HepG2 (cell line): ENCODE measurements at regions not wholly inside any gene's neighbourhood (a gene's known extent, or its start where the extent isn't known, plus 50 kb on each side); places are given as distances from the start of the nearest gene placed in this dataset.

Experiments
- ATAC-seq: fragments of 200-7000 bp; cut with Tn5 transposase; 3 replicates; pipeline ENCODE4 v1.9.1; 2020; ENCODE audit warnings: mild to moderate bottlenecking, moderate library complexity
- BruUV-seq: library from RNA; stranded (reverse); fragments of 400-500 nt; replicated peaks from 2 replicates; lab custom pipeline; 2021; lab: Mats Ljungman, UMichigan
- CTCF ChIA-PET: fragments of 300-600 bp; formaldehyde crosslinking; extraction: SDS; loops from one replicate; lab custom pipeline; 2021; ENCODE audit warnings: low total read pairs, inconsistent platforms, low intra/inter-chr PET ratio; lab: Yijun Ruan, JAX
- POLR2A ChIA-PET: fragments of 350-600 bp; sonication (Branson Sonifier 250); formaldehyde crosslinking; loops from one replicate; lab custom pipeline; 2020; ENCODE audit warnings: antibody characterized with exemption, inconsistent platforms; lab: Yijun Ruan, JAX
- DNase-seq: peaks from one replicate; pipeline ENCODE4 v3.0.0-alpha.2; 2015; ENCODE audit warnings: low spot score
- FAIRE-seq: peaks from 3 replicates; lab custom pipeline; 2011; peaks lifted over from hg19 to GRCh38; lab: Jason Lieb, UNC
- H2AFZ ChIP-seq: one replicate; pipeline ENCODE4 v1.6.1; 2011; ENCODE audit warnings: low read length, inconsistent platforms
- H3K27ac ChIP-seq: fragments of 300-600 bp; 3 replicates; pipeline ENCODE4 v1.8.0; 2011; ENCODE audit warnings: mixed run types, mild to moderate bottlenecking, mixed read lengths, low read length, inconsistent platforms; ENCODE audit not compliant: insufficient read depth; ENCODE audit errors: extremely low read length
- H3K27me3 ChIP-seq, 2 experiments: fragments of 200-600 bp in 1 of 2; 2 replicates in 1 of 2; 3 replicates in 1 of 2; pipeline versions ENCODE4 v1.6.0 to v1.8.0; 2011; ENCODE audit warnings: low read length in 2 of 2, mild to moderate bottlenecking in 2 of 2, moderate library complexity in 2 of 2, inconsistent platforms in 1 of 2; ENCODE audit not compliant: insufficient read depth in 2 of 2, control insufficient read depth in 1 of 2
- H3K36me3 ChIP-seq, 2 experiments: fragments of 200-600 bp in 1 of 2; replicated peaks in 1 of 2; 2 replicates in 1 of 2; 3 replicates in 1 of 2; pipeline versions ENCODE4 v1.5.1 to v1.8.0; 2011; ENCODE audit warnings: low read length in 2 of 2, inconsistent platforms in 1 of 2; ENCODE audit not compliant: insufficient read depth in 2 of 2, control insufficient read depth in 1 of 2
- H3K4me1 ChIP-seq: 2 replicates; pipeline ENCODE4 v1.5.1; 2012; ENCODE audit warnings: low read length, inconsistent platforms; ENCODE audit not compliant: insufficient read depth
- H3K4me2 ChIP-seq: 2 replicates; pipeline ENCODE4 v1.6.0; 2011; ENCODE audit warnings: low read depth, low read length, inconsistent platforms
- H3K4me3 ChIP-seq, 3 experiments: fragments of 200-600 bp in 1 of 3; sonication (generic), shearing (Covaris generic) in 1 of 3; replicated peaks in 1 of 3; 2 replicates each; pipeline ENCODE4 v1.5.1; 2011 to 2016; ENCODE audit warnings: low read length in 3 of 3, inconsistent platforms in 2 of 3, low read depth in 2 of 3, mild to moderate bottlenecking in 2 of 3, control low read depth in 1 of 3, mixed read lengths in 1 of 3; ENCODE audit not compliant: insufficient read depth in 1 of 3
- H3K79me2 ChIP-seq: one replicate; pipeline ENCODE4 v1.6.1; 2011; ENCODE audit warnings: low read length, inconsistent platforms; ENCODE audit not compliant: insufficient read depth
- H3K9ac ChIP-seq: 2 replicates; pipeline ENCODE4 v1.6.0; 2011; ENCODE audit warnings: mild to moderate bottlenecking, low read depth, low read length, inconsistent platforms; ENCODE audit not compliant: insufficient read depth
- H3K9me3 ChIP-seq: 2 replicates; pipeline ENCODE4 v1.5.1; 2012; ENCODE audit warnings: mild to moderate bottlenecking, low read length
- H4K20me1 ChIP-seq: 2 replicates; pipeline ENCODE4 v1.6.0; 2011; ENCODE audit warnings: inconsistent platforms, mild to moderate bottlenecking, low read length, moderate library complexity; ENCODE audit not compliant: insufficient read depth
- FOSL2 ChIP-seq: sonication (generic); formaldehyde crosslinking; IDR thresholded peaks from 2 replicates; pipeline ENCODE4 v1.4.0; 2020; ENCODE audit warnings: missing genetic modification reagents
- HMG20B ChIP-seq: conservative IDR thresholded peaks from 2 replicates; pipeline ENCODE4 v1.6.1; 2016; ENCODE audit warnings: missing genetic modification reagents, missing compliant biosample characterization
- MXD4 ChIP-seq: IDR thresholded peaks from 2 replicates; pipeline ENCODE4 v1.6.1; 2016; ENCODE audit warnings: mild to moderate bottlenecking, missing biosample characterization, missing genetic modification reagents
- POLR2AphosphoS5 ChIP-seq: IDR thresholded peaks from 2 replicates; pipeline ENCODE4 v1.6.1; 2012; ENCODE audit warnings: low read depth, low read length
- SIX1 ChIP-seq: sonication (generic); formaldehyde crosslinking; IDR thresholded peaks from 2 replicates; pipeline ENCODE4 v1.4.0; 2020; ENCODE audit warnings: missing genetic modification reagents, borderline replicate concordance
- ZC3H4 ChIP-seq: sonication (generic); formaldehyde crosslinking; IDR thresholded peaks from 2 replicates; pipeline ENCODE4 v1.4.0; 2020; ENCODE audit warnings: missing genetic modification reagents, borderline replicate concordance
- ZFY ChIP-seq: sonication (generic); formaldehyde crosslinking; IDR thresholded peaks from 2 replicates; pipeline ENCODE4 v1.4.0; 2020; ENCODE audit warnings: missing genetic modification reagents
- ZIK1 ChIP-seq: sonication (generic); formaldehyde crosslinking; IDR thresholded peaks from 2 replicates; pipeline ENCODE4 v1.5.0; 2020; ENCODE audit warnings: mild to moderate bottlenecking, low read depth, missing genetic modification reagents, borderline replicate concordance
- ZNF547 ChIP-seq: sonication (generic); formaldehyde crosslinking; IDR thresholded peaks from 2 replicates; pipeline ENCODE4 v1.5.1; 2020; ENCODE audit warnings: mild to moderate bottlenecking, missing genetic modification reagents
- ZNF777 ChIP-seq: sonication (generic); formaldehyde crosslinking; IDR thresholded peaks from 2 replicates; pipeline ENCODE4 v1.4.0; 2020; ENCODE audit warnings: missing genetic modification reagents
- WGBS: methylation state at CpG from one replicate; pipeline ENCODE4 v1.1.6; 2017; ENCODE audit warnings: low lambda C conversion rate; 5-methylcytosine and 5-hydroxymethylcytosine counted together
- in situ Hi-C: cut with HindIII; loops from 2 replicates; pipeline ENCODE4 v1.10.0; 2017; ENCODE audit warnings: low pct_unique_long_range_greater_than_20kb; ENCODE audit not compliant: extremely low pct_ligation_motif_present
- intact Hi-C: fragments of 100-400 bp; cut with micrococcal nuclease; formaldehyde crosslinking; loops from one replicate; pipeline ENCODE4 v1.10.0; 2022; ENCODE audit not compliant: unreplicated experiment
- TF ChIP-seq, protein P1 (sequence below): sonication (generic); formaldehyde crosslinking; IDR thresholded peaks from 2 replicates; pipeline ENCODE4 v1.8.1; 2023; ENCODE audit warnings: missing genetic modification reagents, mild to moderate bottlenecking, borderline replicate concordance
- TF ChIP-seq, protein P2 (sequence below): sonication (generic); formaldehyde crosslinking; IDR thresholded peaks from 2 replicates; pipeline ENCODE4 v1.4.0; 2020; ENCODE audit warnings: missing genetic modification reagents; ENCODE audit errors: not compliant biosample characterization
- TF ChIP-seq, protein P3 (sequence below): sonication (generic); formaldehyde crosslinking; IDR thresholded peaks from 2 replicates; pipeline ENCODE4 v1.9.0; 2022; ENCODE audit warnings: missing genetic modification reagents, mild to moderate bottlenecking, borderline replicate concordance
- TF ChIP-seq, protein P4 (sequence below): sonication (generic); formaldehyde crosslinking; conservative IDR thresholded peaks from 2 replicates; pipeline ENCODE4 v1.8.0; 2022; ENCODE audit warnings: low read depth, missing genetic modification reagents

DNA sequence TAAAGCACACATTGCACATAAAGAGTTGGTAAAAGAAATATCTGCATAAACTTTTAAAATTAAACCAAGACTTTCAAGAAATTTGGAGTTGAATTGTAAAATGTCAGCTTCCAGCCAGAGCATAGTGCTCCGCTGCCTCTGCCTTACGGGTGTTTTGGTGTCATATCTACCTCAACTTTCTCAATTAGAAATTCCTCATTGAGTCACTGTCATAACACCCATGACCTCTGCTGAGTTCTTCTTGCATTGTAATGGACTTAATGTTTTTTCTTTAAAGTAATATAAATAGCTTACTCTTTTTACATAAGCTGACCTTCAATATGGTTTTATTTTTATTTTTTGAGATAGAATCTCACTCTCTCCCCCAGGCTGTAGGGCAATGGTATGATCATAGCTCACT lies 551.0 kb upstream of the NBEA start:
- no peaks in the 10 kb centered on the region for H3K79me2 ChIP-seq
- no peak overlapping the region for H3K9ac ChIP-seq
- no peak for FAIRE-seq
- H2AFZ ChIP-seq = no peak overlapping the region
- 9% methylated on average over 2 of the region's 2 CpGs for WGBS
- no peaks in the 10 kb centered on the region for H3K4me1 ChIP-seq
- intact Hi-C loops = no loop called here
- H4K20me1 ChIP-seq = no peaks in the 10 kb centered on the region
- in situ Hi-C loops = no loop called here
- TF ChIP-seq, protein P1, sequence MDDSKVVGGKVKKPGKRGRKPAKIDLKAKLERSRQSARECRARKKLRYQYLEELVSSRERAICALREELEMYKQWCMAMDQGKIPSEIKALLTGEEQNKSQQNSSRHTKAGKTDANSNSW (CRISPR knock-in tag) = no peak
- TF ChIP-seq FOSL2 (CRISPR knock-in tag) = no peak
- TF ChIP-seq, all 625 proteins: peak for 0
- ChIA-PET CTCF (no interaction called here), POLR2A (no interaction called here)
- no peaks in the 10 kb centered on the region for H3K36me3 ChIP-seq
- DNase-seq (no peak), ATAC-seq (no peak)
- H3K4me3 ChIP-seq = no peak overlapping the region
- no peaks in the 10 kb centered on the region for H3K27me3 ChIP-seq
- no peak overlapping the region for H3K27ac ChIP-seq
- peaks cover 10% of the 10 kb centered on the region for H3K9me3 ChIP-seq
- no TSS peak for BruUV-seq
- H3K4me2 ChIP-seq = no peak overlapping the region

DNA sequence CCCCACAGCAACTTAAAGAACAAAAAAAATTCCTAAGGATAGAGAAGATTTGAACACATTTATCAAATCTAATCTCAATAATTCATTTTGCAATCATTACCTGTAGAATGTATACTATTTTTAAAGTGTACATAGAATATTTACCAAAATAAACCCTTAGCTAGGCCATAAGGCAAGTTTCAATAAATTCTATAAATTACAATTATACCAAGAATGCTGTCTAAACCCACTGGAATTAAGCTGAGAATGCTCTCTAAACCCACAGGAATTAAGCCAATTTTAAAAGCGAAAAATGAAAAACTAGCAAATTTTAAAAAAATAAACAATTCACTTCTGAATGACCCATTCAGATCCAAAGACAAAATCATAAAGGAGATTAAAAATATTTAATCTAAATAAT lies 540.4 kb upstream of the NBEA start:
- Histone ChIP-seq H4K20me1 (no peaks in the 10 kb centered on the region), H2AFZ (no peak overlapping the region), H3K4me1 (no peaks in the 10 kb centered on the region), H3K9me3 (no peaks in the 10 kb centered on the region), H3K4me3 (no peak overlapping the region), H3K9ac (no peak overlapping the region), H3K36me3 (no peaks in the 10 kb centered on the region), H3K4me2 (no peak overlapping the region), H3K27me3 (no peaks in the 10 kb centered on the region; a peak in 1 of 5 replicates), H3K27ac (no peak overlapping the region), H3K79me2 (no peaks in the 10 kb centered on the region)
- no TSS peak for BruUV-seq
- 2% methylated on average over 1 of the region's 1 CpG for WGBS
- in situ Hi-C loops = no loop called here
- intact Hi-C loops = no loop called here
- DNase-seq (no peak), ATAC-seq (no peak), FAIRE-seq (no peak)
- POLR2A ChIA-PET = no interaction called here
- CTCF ChIA-PET = no interaction called here
- TF ChIP-seq, protein P2, sequence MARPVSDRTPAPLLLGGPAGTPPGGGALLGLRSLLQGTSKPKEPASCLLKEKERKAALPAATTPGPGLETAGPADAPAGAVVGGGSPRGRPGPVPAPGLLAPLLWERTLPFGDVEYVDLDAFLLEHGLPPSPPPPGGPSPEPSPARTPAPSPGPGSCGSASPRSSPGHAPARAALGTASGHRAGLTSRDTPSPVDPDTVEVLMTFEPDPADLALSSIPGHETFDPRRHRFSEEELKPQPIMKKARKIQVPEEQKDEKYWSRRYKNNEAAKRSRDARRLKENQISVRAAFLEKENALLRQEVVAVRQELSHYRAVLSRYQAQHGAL = no peak
- TF ChIP-seq ZFY (CRISPR knock-in tag) (no peak), POLR2AphosphoS5 (no peak), ZIK1 (CRISPR knock-in tag) (no peak), ZNF547 (CRISPR knock-in tag) (no peak), MXD4 (CRISPR knock-in tag) (no peak), HMG20B (no peak), SIX1 (CRISPR knock-in tag) (no peak), ZC3H4 (CRISPR knock-in tag) (no peak), ZNF777 (no peak)
- TF ChIP-seq, protein P3, sequence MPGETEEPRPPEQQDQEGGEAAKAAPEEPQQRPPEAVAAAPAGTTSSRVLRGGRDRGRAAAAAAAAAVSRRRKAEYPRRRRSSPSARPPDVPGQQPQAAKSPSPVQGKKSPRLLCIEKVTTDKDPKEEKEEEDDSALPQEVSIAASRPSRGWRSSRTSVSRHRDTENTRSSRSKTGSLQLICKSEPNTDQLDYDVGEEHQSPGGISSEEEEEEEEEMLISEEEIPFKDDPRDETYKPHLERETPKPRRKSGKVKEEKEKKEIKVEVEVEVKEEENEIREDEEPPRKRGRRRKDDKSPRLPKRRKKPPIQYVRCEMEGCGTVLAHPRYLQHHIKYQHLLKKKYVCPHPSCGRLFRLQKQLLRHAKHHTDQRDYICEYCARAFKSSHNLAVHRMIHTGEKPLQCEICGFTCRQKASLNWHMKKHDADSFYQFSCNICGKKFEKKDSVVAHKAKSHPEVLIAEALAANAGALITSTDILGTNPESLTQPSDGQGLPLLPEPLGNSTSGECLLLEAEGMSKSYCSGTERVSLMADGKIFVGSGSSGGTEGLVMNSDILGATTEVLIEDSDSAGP (CRISPR knock-in tag) = no peak
- TF ChIP-seq, protein P4, sequence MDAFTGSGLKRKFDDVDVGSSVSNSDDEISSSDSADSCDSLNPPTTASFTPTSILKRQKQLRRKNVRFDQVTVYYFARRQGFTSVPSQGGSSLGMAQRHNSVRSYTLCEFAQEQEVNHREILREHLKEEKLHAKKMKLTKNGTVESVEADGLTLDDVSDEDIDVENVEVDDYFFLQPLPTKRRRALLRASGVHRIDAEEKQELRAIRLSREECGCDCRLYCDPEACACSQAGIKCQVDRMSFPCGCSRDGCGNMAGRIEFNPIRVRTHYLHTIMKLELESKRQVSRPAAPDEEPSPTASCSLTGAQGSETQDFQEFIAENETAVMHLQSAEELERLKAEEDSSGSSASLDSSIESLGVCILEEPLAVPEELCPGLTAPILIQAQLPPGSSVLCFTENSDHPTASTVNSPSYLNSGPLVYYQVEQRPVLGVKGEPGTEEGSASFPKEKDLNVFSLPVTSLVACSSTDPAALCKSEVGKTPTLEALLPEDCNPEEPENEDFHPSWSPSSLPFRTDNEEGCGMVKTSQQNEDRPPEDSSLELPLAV (CRISPR knock-in tag) = no peak
